ENCODE measurements at regions not wholly inside any gene's neighbourhood (a gene's known extent, or its start where the extent isn't known, plus 50 kb on each side); places are given as distances from the start of the nearest gene placed in this dataset.
"Not testable (repeated sequence)": the region's sequence is repeated elsewhere in the genome, so short reads cannot be mapped to it uniquely, and the experiment has no call there.

- not testable (repeated sequence) for DNase-seq (ENCODE audit: low read depth in 2 of 3, low spot score in 2 of 3)
These were observed 272.9 kb upstream of the GRAMD2B start for GRCh38 chr5:126150319-126150718.

GRCh38 chr5:126155298-126155697, 267.9 kb upstream of the GRAMD2B start:
- DNase-seq (ENCODE audit: low read depth in 2 of 3, low spot score in 2 of 3), result not testable (repeated sequence)

- no peak for DNase-seq (ENCODE audit: low read depth in 2 of 3, low spot score in 2 of 3)
These were observed 256.8 kb upstream of the GRAMD2B start for GRCh38 chr5:126166368-126166767.

- DNase-seq (ENCODE audit: low read depth in 2 of 3, low spot score in 2 of 3), result no peak
These were observed 254.4 kb upstream of the GRAMD2B start for GRCh38 chr5:126168785-126169184.

GRCh38 chr5:126171916-126172315, 251.3 kb upstream of the GRAMD2B start:
- no peak for DNase-seq (ENCODE audit: low read depth in 2 of 3, low spot score in 2 of 3)

- DNase-seq (ENCODE audit: low read depth in 2 of 3, low spot score in 2 of 3), result no peak
These were observed 250.4 kb upstream of the GRAMD2B start for GRCh38 chr5:126172812-126173211.

GRCh38 chr5:126178521-126178920, 244.7 kb upstream of the GRAMD2B start:
- DNase-seq (ENCODE audit: low read depth in 2 of 3, low spot score in 2 of 3), result no peak

- DNase-seq (ENCODE audit: low read depth in 2 of 3, low spot score in 2 of 3), result no peak
These were observed 240.1 kb upstream of the GRAMD2B start for GRCh38 chr5:126182971-126183695.

- DNase-seq (ENCODE audit: low read depth in 2 of 3, low spot score in 2 of 3), result no peak
These were observed 238.7 kb upstream of the GRAMD2B start for GRCh38 chr5:126184474-126184873.

GRCh38 chr5:126186210-126186609, 237.0 kb upstream of the GRAMD2B start:
- no peak for DNase-seq (ENCODE audit: low read depth in 2 of 3, low spot score in 2 of 3)

GRCh38 chr5:126188804-126189203, 234.4 kb upstream of the GRAMD2B start:
- DNase-seq (ENCODE audit: low read depth in 2 of 3, low spot score in 2 of 3), result no peak

GRCh38 chr5:126189231-126189630, 234.0 kb upstream of the GRAMD2B start:
- no peak for DNase-seq (ENCODE audit: low read depth in 2 of 3, low spot score in 2 of 3)

- DNase-seq (ENCODE audit: low read depth in 2 of 3, low spot score in 2 of 3), result no peak
These were observed 233.3 kb upstream of the GRAMD2B start for GRCh38 chr5:126189862-126190261.

- no peak for DNase-seq (ENCODE audit: low read depth in 2 of 3, low spot score in 2 of 3)
These were observed 231.0 kb upstream of the GRAMD2B start for GRCh38 chr5:126192226-126192625.

- no peak for DNase-seq (ENCODE audit: low read depth in 2 of 3, low spot score in 2 of 3)
These were observed 227.7 kb upstream of the GRAMD2B start for GRCh38 chr5:126195410-126196100.

GRCh38 chr5:126198531-126198930, 224.7 kb upstream of the GRAMD2B start:
- no peak for DNase-seq (ENCODE audit: low read depth in 2 of 3, low spot score in 2 of 3)

GRCh38 chr5:126199467-126199866, 223.7 kb upstream of the GRAMD2B start:
- DNase-seq (ENCODE audit: low read depth in 2 of 3, low spot score in 2 of 3), result no peak

GRCh38 chr5:126208691-126209090, 214.5 kb upstream of the GRAMD2B start:
- no peak for DNase-seq (ENCODE audit: low read depth in 2 of 3, low spot score in 2 of 3)

- DNase-seq (ENCODE audit: low read depth in 2 of 3, low spot score in 2 of 3), result no peak
These were observed 212.3 kb upstream of the GRAMD2B start for GRCh38 chr5:126210955-126211354.

GRCh38 chr5:126219616-126220015, 203.6 kb upstream of the GRAMD2B start:
- no peak for DNase-seq (ENCODE audit: low read depth in 2 of 3, low spot score in 2 of 3)

- DNase-seq (ENCODE audit: low read depth in 2 of 3, low spot score in 2 of 3), result no peak
These were observed 202.5 kb upstream of the GRAMD2B start for GRCh38 chr5:126220725-126221124.

- DNase-seq (ENCODE audit: low read depth in 2 of 3, low spot score in 2 of 3), result no peak
These were observed 194.3 kb upstream of the GRAMD2B start for GRCh38 chr5:126228934-126229333.

- DNase-seq (ENCODE audit: low read depth in 2 of 3, low spot score in 2 of 3), result no peak
These were observed 190.0 kb upstream of the GRAMD2B start for GRCh38 chr5:126233256-126233655.
